GM18511 (cell line): ENCODE measurements at regions not wholly inside any gene's neighbourhood (a gene's known extent, or its start where the extent isn't known, plus 50 kb on each side); places are given as distances from the start of the nearest gene placed in this dataset.

Experiments used
- ATAC-seq: cut with Tn5 transposase; IDR thresholded peaks from one replicate; pipeline ENCODE4 v1.9.1; 2021; ENCODE audit warnings: mild to moderate bottlenecking, moderate library complexity; ENCODE audit not compliant: unreplicated experiment

DNA sequence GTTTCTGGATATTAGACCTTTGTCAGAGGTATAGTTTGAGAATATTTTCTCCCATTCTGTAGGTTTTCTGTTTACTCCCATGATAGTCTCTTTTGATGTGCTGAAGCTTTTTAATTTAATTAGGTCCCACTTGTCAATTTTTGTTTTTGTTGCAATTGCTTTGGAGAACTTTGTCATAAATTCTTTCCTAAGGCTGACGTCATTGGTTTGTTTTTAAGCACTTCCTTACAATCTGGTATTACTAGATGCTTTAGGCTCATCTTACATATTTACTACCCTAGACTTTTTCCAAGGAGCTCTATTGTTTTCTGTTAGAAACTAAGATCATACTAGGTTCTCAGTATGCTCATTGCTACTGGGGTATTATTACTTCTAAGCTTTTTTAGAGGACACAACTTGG lies 806.3 kb downstream of the PDHA2 start:
- ATAC-seq = no peak

DNA sequence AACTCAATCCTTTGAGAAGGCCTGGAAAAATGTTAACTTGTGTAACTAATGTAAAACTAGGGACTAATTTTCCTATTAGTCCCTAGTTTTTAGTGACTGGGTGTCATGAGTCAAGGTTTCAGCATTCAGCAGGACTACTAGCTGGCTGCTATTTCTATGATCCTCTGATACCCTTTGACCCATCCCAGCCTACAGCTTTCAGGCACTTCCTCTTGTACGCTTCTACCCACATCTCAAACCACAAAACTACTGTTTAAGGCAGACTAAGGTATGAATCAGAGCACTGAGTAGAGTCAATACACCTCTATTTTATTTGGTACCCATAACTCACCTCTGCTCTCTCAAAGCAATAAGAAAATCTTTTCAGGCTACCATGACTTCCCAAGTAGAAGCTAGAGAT lies 809.6 kb downstream of the PDHA2 start:
- no peak for ATAC-seq

DNA sequence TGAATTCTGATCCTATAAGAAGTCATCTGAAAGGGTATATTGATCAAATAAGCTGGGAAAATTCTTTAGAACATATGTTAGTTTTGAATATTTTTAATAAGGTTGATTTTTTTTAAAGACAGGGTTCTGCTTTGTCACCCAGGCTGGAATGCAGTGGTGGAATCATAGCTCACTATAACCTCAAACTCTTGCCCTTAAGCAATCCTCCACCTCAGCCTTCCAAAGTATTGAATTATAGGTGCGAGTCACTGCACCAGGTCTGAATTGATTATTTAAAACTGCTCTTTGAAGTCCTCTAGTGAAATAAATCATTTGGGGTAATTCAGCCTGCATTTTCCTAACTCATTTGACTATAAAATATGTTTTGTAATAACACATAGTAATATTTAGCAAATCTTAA lies 812.3 kb downstream of the PDHA2 start:
- no peak for ATAC-seq

DNA sequence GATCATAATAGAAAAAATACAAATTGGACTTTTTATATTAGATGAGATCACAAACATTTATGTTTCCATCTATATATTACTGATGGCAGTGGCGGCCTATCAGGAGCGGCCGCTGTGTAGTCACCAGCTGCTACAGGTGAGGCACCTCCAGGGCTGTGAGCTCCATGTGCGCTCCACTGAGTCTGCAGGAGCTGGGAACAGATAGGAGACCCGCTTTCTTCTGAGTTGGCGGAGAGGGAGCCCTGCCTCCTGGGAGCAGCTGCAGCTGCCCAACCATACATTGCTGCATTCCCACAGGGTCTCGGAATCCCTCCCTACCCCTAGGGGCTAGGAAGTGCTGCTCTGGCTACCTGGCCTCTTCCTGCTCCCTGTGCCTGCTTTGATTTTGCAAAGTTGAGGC lies 812.9 kb downstream of the PDHA2 start:
- no peak for ATAC-seq

DNA sequence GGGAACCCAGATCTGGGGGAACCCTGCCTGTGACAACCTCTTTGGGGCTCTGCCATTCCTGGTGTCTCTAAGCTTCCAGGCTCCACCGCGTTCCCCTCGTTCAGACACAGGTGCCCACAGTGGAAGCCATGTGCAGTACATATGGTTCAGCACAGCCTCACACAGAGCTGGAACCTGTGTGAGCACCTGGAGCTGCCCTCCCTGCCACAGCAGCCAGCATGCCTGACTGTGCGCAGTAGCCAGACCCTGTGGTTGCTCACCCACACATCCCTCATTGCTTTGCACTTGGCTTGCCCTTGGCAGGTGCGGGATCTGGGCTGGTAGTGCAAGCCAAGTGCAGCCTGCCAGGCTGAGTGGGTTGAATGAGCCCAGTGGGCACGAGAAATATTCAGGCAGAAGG lies 814.2 kb downstream of the PDHA2 start:
- no peak for ATAC-seq

DNA sequence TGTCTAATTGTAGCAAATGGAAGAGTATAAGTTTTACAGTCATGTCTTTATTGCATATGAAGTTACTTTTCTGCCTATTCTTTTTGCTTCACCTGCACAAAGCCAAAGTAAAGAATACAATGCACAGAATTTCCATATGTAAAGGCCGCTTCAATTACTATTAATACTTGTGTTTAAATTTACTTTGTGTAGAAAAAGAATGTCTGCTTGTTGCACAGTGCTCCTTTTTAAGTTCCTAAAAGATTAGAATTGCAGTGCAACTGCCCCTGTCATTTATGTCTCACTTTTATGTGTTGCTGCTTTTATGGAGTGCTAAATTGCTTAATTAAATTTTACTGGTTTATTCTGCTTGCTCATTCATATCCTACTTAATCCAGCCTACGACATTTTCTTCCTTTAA lies 830.5 kb downstream of the PDHA2 start:
- no peak for ATAC-seq

DNA sequence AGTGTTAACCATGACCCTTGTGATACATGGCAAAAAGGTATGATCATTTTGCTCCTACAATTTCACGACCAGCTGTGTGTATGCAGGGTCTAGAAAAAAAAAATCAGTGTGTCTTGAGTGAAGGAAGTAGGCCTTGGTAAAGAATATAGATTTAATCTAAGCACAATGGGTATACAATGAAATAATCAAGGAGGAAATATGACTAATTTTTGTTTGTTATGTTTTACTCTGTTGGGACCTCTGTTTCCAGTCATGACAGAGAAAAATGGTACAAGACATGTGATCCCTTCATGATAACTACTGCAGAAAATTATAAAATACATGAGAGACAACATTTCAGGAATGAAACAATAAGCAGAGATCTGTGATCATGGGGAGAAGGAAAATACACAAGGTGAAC lies 835.5 kb downstream of the PDHA2 start:
- no peak for ATAC-seq

DNA sequence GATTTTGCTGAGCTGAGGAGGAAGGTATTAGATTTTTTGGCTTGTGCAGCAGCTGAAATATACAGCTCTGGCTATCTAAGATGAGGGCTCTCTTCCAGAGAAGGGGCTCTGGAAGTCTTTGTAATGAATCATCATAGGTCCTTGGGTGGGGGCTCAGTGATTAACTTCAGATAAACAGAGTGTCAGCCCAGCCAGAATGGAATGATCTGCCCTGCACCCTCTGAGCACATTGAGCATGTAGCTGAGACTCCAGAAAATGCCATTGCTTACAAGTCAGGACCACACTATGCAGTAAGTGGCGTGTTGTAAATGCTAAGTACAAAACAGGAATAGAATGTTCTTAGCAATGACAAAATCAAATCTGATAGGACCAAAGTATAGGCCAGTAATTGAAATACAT lies 836.0 kb downstream of the PDHA2 start:
- ATAC-seq = no peak

DNA sequence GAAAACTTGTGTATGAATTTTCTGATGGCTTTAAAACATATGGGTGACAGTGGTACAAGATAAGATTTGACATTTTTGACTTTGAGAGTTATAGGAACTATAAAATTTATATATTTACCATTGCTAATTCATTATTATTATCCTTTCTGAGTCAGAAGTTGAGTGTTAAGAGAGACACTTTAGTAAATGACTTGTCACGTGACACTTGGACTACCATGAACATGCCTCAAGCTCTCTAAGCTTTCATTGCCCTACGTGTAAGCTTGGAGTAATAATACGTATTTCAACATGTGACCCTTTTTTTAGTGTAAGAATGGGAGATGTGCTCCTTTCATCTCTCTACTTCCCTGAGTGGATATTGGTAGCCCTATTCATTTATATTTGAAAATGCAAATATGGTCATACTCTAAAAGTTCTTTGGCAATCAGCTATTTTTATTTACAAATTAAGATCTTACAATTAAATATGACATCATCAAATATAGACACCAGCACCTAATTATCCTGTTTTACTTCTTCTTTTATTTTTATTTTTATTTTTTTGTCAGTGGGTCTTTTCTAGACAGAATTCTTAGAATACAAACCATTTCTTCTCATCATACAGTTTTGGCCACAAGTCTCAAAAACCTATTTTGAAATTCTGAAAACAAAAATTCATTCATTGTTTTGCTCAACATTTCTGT lies 837.0 kb downstream of the PDHA2 start:
- no peak for ATAC-seq

DNA sequence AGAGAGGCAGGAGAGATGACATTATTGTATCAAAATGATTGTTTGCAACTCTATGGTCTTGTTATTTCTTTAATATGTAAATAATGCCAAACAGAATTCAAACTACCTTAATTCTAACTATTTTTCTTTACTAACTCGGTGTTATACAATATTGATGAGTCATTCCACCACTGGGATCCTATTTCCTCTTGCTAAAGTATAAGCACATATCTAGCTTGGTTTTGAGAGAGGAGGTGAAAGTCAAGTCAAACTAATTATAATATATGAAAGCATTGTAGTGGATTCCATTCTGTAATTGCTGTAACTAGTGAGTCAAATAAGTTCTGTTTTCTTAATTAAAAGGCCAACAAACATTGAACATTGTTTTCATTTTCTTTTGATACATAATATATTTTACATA lies 837.6 kb downstream of the PDHA2 start:
- no peak for ATAC-seq

DNA sequence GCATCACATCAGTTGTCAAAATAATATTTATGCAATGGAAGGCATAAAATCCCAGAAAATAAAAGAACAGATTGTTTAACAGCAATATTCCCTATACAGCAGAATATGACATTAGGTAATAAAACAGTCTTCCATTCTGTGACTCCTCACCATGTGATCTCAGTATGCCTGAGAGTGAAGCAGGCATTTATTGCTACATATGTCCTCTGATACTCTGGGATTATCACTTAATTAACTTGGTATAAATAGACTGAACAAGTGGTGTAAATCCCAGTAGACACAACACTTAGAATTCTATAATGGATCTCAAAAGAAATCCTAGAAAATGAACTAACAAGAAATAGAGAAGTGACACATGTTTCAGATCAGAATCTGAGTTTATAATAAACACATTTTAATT lies 841.3 kb downstream of the PDHA2 start:
- ATAC-seq = no peak

DNA sequence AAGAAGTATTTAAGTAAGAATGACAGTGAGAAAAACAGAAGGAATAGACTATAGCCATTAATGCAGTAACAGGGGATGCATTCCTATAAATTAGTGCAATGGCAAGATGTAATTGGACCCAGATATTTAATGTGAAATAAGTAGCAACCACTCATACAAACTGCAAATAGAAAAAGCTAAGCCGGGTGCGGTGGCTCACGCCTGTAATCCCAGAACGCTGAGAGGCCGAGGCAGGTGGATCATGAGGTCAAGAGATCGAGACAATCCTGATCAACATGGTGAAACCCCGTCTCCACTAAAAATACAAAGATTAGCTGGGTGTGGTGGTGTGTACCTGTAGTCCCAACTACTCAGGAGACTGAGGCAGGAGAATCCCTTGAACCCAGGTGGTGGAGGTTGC lies 845.8 kb downstream of the PDHA2 start:
- no peak for ATAC-seq

DNA sequence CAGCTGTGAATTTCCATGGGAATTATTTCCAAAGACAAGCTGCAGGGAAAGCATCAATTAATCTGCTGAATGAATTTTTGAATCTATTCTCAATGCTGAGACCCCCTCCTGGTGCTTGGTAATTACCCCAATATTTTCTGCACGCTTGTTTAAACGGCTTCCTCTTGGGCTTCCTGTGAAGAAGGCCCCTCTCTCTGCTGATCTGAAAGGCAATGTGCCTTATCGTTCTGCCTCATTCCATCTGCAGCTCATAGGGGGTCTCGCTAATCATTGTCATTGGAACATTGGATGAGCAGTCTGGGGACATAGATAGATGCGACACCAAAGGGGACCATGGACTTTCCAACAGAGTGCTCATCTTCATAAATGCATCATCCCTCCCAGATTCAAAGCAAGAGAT lies 851.6 kb downstream of the PDHA2 start:
- no peak for ATAC-seq

DNA sequence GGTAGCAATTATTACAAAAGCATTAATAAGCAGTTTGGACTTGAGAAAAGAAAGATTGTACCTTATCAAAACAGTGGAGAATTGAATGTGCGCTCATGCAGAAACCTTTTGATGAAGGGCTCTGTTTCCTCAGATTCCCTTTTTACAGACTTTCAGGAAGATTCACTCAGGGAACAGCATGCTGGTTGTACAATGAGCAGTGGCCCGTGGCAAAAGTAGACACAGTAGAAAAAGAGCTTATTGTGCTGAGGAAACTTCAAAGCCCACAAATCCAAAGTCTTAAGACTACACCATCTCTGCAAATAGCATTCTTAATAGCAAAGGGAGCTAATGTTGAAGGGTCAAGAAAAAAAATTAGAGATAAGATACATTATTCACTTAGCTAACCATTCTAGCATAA lies 858.9 kb downstream of the PDHA2 start:
- ATAC-seq = no peak

DNA sequence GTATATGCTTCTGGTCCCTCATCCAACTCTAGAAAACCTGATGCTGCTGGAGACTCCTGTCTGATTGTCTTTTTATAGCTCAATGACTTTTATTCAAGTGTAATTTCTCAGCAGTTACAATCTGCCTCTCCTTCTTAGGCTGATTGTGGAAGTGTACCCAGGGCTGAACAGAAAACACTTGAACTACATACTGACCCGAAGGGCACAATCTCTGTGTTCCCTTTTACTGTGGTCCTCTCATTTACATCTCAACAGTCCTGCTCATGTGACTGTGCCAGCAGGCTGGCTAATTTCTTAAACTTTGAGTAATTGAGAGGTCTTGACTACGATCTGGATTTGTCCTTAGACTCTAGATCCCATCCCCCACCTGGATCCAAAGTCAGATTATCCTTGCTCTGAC lies 863.4 kb downstream of the PDHA2 start:
- ATAC-seq = no peak

DNA sequence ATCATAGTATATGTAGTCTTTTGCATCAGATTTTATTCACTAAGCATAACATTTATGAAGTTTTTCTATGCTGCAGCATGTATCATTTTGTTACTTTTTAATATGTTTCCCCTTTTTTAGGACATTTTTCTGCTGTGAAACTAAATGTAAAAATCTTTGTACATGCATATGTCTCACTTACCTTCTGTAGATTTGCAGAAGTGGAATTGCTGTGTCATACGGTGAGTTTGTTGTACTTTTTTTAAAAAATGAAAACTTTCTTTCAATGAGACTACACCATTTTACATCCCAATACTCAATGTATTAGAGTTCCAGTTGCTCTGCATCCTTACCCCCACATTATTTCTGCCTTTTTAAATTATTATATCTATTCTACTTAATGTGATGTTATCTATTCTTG lies 868.9 kb downstream of the PDHA2 start:
- no peak for ATAC-seq

DNA sequence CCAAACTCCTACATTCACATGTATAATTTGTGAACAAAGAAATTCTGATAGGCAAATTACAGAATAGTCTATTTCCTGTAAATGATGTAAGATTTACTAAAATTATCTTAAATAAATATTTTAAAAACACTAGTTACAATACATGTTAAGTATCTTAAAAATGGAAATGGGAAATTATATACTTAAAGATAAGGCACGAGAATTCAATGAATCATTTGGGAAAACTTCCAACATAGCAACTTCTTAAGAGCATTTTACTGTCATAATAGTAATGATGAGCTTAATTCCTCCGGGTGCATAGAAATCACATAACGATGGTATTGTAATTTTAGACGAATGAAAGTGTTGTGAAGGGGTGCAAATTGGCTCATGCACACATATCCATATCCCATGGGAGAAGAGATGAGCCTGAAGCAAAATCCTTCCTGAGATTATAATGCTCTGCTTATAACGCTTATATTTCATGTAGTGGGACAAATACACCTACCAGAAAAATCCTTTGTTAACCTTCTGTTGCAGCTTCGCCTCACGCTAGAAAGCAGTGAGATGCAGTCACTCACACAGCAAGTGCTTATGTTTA lies 873.5 kb downstream of the PDHA2 start:
- ATAC-seq = no peak

DNA sequence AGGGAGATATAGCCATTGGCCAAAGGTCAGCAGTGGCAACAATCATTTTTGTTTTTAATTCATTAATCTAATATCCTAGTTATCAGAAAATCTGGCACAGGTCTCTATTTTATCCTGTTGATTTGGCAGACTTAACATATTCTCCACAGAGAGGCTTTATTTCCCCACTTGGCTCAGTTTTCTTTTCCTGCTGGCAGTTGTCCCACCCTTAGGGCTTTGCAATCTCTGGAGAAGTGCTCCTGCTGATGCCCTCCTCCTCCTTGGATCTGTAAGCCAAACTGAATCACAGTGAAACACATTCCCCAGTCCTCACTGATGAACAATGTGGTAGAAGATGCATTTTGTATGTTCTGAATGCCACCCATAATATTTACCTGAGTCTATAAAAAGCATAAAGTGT lies 889.7 kb downstream of the PDHA2 start:
- ATAC-seq = no peak

DNA sequence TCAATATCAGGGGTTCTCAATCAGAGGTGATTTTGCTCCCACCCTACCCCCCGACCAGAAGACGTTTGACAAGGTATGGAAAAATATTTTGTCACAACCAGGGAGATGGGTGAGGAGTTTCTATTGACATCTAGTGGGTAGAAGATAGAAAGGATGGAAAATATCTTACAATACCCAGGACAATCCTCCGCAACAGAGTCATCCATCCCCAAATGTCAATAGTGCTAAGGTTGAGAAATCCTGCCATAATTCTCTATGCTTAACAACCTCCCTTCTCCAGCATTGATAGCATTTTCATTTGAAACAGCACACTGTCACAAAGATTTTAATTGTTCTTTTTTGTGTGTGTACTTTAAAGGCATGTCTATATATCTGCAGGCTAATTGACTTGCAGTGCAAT lies 890.5 kb downstream of the PDHA2 start:
- ATAC-seq = no peak

DNA sequence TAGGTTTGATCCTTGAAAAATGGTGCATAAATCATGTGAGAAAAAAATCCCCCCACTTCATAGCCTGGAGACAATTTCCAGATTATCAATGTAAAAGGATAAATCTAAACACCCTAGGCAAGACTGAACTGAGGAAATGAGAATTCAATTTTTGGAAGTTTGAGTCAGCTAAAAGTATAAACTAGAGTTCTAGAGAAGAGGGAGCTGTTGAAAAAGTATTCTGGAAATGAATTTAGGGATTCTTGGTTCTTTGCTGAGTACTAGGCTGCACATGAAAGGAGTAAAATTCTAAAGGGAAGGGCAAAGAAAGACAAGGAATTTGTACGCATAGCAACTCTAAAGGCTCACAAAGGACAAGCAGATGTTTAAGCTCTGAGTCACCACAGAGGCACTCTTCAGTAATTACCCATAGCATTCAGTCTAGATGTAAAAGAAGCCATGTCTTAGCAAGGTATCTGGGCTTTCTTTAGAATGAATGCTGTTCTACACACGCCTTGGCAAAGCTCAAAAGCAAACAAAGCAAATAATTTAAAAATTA lies 896.5 kb downstream of the PDHA2 start:
- ATAC-seq = no peak

DNA sequence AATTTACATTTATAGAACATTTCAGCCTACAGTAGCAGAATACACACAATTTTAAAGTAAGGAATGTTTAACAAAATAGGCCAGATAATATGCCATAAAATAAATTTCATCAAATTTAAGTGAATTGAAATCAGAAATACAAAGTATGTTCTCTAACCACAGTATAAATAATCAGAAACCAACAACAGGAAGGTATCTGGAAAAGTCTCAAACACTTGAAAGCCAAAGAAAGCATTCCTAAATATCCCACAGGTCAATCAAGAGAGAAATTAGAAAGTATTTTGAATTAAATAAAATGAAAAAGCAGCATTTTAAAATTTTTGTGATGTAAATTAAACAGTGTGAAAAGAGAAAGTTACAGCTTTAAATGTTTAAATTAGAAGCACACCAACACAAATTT lies 899.2 kb downstream of the PDHA2 start:
- ATAC-seq = no peak

DNA sequence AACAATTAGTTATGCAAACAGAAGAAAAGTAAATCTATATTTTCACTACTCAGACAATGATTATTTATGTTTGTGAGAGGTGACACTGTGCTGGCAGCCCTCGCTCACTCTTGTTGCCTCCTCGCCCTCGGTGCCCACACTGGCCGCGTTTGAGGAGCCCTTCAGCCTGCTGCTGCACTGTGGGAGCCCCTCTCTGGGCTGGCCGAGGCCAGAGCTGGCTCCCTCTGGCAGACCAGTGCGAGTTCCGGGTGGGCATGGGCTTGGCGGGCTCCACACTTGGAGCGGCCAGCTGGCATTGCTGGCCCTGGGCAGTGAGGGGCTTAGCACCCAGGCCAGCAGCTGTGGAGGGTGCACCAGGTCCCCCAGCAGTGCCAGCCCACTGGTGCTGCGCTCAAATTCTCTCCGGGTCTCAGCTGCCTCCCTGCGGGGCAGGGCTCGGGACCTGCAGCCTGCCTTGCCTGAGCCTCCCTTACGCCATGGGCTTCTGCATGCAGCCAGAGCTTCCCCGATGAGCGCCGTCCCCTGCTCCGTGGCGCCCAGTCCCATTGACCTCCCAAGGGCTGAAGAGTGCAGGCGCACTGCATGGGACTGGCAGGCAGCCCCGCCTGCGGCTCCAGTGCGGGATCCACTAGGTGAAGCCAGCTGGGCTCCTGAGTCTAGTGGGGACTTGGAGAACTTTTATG lies 902.6 kb downstream of the PDHA2 start:
- ATAC-seq = no peak
